Testis (tissue), 2 donors: ENCODE measurements at regions not wholly inside any gene's neighbourhood (a gene's known extent, or its start where the extent isn't known, plus 50 kb on each side); places are given as distances from the start of the nearest gene placed in this dataset.

Experiments used
- DNase-seq: peaks from one replicate; pipeline ENCODE4 v3.0.0-alpha.2; 2019
- H3K27ac ChIP-seq, 2 donors: fragments of 200-600 bp; sonication (generic); one replicate each; pipeline ENCODE4 v1.5.1; 2019
- H3K27me3 ChIP-seq: fragments of 200-600 bp; sonication (generic); one replicate; pipeline ENCODE4 v1.5.1; 2019
- H3K36me3 ChIP-seq: fragments of 200-600 bp; sonication (generic); one replicate; pipeline ENCODE4 v1.5.1; 2017; ENCODE audit warnings: low read depth; ENCODE audit errors: missing control alignments
- H3K4me1 ChIP-seq: fragments of 200-600 bp; sonication (generic); one replicate; pipeline ENCODE4 v1.5.1; 2019
- H3K4me3 ChIP-seq, 2 donors: fragments of 200-600 bp; sonication (generic); one replicate each; pipeline ENCODE4 v1.5.1; 2017 to 2019
- H3K9me3 ChIP-seq: fragments of 200-600 bp; sonication (generic); one replicate; pipeline ENCODE4 v1.5.1; 2017
- POLR2A ChIP-seq: fragments of 450-650 bp; IDR thresholded peaks from one replicate; pipeline ENCODE4 v1.6.1; 2017; ENCODE audit warnings: antibody characterized with exemption, mild to moderate bottlenecking, moderate library complexity
- WGBS, 2 donors: methylation state at CpG; one replicate each; pipeline ENCODE4 v1.1.5; 2018; 5-methylcytosine and 5-hydroxymethylcytosine counted together
- intact Hi-C: fragments of 100-400 bp; cut with DNase I; formaldehyde crosslinking; loops from one replicate; pipeline ENCODE4 v1.15.1; 2023; ENCODE audit warnings: low total_unique reads
- TF ChIP-seq, protein P1 (sequence below), 3 experiments: fragments of 450-650 bp in 2 of 3; fragments of 200-600 bp in 1 of 3; sonication (generic) in 1 of 3; IDR thresholded peaks; one replicate each; pipeline ENCODE4 v1.5.1; 2016 to 2019; ENCODE audit warnings: antibody characterized with exemption in 3 of 3, mild to moderate bottlenecking in 2 of 3, moderate library complexity in 1 of 3

DNA sequence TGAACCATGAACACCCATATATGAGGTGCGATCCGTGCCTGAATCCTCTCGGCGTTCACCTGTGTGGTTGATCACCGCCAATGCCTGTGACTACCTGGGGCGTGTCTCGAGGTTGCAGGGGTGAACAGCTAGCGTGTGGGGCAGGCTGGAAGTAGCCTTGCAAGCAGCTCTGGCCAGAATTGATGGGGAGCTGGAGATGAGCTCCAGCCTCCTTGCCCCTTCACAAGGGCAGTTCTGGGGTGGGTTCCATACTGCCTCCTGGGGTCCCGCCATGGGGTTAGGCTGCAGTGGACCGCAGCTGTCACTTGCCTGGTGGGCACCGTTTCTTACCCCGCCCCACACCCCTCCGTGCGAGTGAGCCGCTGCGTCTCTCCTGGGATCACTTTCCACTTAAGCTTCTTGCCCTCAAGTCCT, 154.5 kb upstream of the SOX1 start:
- 92 to 93% methylated on average over 14 to 16 of the region's 16 CpGs for WGBS, 2 donors
- TF ChIP-seq, protein P1, sequence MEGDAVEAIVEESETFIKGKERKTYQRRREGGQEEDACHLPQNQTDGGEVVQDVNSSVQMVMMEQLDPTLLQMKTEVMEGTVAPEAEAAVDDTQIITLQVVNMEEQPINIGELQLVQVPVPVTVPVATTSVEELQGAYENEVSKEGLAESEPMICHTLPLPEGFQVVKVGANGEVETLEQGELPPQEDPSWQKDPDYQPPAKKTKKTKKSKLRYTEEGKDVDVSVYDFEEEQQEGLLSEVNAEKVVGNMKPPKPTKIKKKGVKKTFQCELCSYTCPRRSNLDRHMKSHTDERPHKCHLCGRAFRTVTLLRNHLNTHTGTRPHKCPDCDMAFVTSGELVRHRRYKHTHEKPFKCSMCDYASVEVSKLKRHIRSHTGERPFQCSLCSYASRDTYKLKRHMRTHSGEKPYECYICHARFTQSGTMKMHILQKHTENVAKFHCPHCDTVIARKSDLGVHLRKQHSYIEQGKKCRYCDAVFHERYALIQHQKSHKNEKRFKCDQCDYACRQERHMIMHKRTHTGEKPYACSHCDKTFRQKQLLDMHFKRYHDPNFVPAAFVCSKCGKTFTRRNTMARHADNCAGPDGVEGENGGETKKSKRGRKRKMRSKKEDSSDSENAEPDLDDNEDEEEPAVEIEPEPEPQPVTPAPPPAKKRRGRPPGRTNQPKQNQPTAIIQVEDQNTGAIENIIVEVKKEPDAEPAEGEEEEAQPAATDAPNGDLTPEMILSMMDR (IDR thresholded peaks at IDR 0.05): no peak
- TF ChIP-seq POLR2A: no peak
- no peak for DNase-seq
- Histone ChIP-seq H3K27ac (no peak overlapping the region), H3K27me3 (no peaks in the 10 kb centered on the region), H3K4me3 (no peak overlapping the region), H3K4me1 (no peaks in the 10 kb centered on the region), H3K36me3 (no peaks in the 10 kb centered on the region), H3K9me3 (no peaks in the 10 kb centered on the region)
- intact Hi-C loops: no loop called here

DNA sequence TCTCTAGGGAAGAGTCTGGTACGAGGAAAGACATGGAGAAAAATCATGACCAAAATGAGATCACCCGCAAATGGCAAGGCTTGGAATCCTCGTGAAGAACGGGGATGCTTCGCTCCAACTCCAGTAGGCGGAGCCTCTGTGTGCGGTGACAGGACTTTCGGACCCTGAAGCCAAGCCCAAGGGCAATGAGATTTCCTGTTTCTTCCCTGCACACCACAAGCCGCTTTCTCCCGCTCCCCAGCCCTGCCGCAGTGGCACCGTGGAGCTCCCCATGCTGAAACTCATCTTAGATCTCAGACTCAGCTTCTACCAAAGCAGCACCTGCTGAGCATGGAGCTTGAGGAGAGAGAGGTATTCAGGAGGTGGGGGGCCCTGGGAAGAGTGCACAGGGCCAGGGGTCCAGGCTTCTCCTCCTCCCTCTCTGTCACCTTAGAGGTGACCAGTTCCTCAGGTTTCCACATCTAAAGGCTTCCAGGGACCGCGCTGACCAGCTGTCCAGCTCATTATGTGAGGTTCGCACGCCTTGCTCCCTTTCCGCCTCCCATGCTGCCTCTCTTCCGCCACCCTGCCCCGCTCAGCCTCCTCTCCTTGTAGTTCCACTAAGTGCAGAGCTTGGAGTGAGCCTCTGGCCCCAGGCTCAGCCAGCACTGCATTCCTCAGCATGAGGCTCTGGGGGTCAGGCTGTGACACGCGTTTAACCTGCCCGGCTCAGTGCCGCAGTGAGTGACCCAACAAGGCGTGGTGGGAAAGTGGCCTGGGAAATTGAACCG, 153.8 kb upstream of the SOX1 start:
- WGBS, 2 donors: 78 to 86% methylated on average over 25 of the region's 25 CpGs
- DNase-seq: no peak
- Histone ChIP-seq H3K27ac (no peak overlapping the region), H3K36me3 (no peaks in the 10 kb centered on the region), H3K4me1 (no peaks in the 10 kb centered on the region), H3K9me3 (no peaks in the 10 kb centered on the region), H3K4me3 (no peak overlapping the region), H3K27me3 (no peaks in the 10 kb centered on the region)
- TF ChIP-seq, protein P1 (IDR thresholded peaks at IDR 0.05): no peak
- no peak for TF ChIP-seq POLR2A
- intact Hi-C loops: no loop called here

DNA sequence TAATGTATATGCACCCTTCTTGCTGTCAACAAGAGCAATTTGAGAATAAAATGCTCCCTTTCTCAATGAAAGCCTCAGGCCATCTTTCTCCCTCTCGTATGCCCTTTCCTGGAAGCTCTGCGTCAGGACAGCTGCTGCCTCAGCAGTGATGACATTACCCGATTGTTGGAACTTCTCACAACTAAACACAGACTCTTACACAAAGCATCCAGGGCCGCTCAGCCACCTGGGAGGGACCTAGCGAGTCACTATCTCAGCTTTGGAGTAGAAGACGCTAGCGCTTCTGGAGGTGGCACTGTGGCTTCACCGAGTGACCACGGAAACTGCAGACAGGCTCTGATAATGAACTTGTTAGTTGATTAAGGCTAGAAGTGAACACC, 153.2 kb upstream of the SOX1 start:
- intact Hi-C loops: no loop called here
- Histone ChIP-seq H3K9me3 (no peaks in the 10 kb centered on the region), H3K36me3 (no peaks in the 10 kb centered on the region), H3K4me3 (no peak overlapping the region), H3K27ac (no peak overlapping the region), H3K4me1 (no peaks in the 10 kb centered on the region), H3K27me3 (no peaks in the 10 kb centered on the region)
- 68 to 70% methylated on average over 9 of the region's 9 CpGs for WGBS, 2 donors
- no peak for TF ChIP-seq POLR2A
- TF ChIP-seq, protein P1 (IDR thresholded peaks at IDR 0.05): no peak
- DNase-seq: no peak

DNA sequence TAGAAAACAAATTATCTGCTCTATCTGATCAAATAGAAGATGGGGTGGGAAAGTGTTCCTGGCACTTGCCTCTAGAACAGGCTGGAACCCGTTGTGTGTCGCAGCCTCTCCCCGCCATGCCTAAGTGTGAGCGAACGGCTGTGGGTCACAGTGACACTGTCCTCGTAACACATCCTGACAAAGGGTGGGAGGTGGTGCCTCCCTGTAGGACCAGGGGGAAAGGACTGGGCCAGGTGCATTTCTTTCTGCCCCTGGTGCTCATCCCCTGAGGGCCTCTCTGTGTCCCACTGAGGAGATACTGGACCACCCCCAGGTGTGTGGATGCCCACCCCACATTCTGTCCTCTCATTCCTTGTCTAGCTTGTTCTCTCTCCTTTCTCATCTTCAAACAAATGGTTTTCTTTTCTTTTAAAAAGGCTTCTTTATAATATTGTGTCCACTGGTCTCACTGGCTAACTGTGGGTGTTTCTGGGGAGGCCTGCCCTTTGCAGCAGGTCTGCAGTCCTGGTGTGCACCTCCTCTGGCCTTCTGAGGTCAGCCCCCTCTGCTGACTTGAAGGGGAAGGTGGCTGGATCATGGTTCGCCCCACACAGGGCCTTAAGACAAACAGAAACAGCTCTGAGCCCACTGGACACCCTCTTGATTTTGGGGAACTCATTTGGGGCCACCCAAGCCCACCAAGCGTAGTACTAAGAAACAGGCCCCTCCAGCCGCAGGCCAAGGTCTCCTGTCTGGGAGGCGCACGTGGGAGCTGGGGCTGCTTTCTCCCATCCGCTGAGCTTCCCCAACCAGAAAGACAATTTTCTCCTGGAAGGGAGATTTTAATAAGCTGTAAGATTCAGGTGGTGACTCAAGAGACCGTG, 152.5 kb upstream of the SOX1 start:
- intact Hi-C loops: no loop called here
- no peak for TF ChIP-seq POLR2A
- TF ChIP-seq, protein P1 (IDR thresholded peaks at IDR 0.05): no peak
- 84 to 88% methylated on average over 13 of the region's 13 CpGs for WGBS, 2 donors
- Histone ChIP-seq H3K36me3 (no peaks in the 10 kb centered on the region), H3K27ac (no peak overlapping the region), H3K4me1 (no peaks in the 10 kb centered on the region), H3K9me3 (no peaks in the 10 kb centered on the region), H3K27me3 (no peaks in the 10 kb centered on the region), H3K4me3 (no peak overlapping the region)
- no peak for DNase-seq
